Activated CD4-positive, alpha-beta T cell treated with anti-CD3 and anti-CD28 coated beads for 24 hours (primary cell): ENCODE measurements at regions not wholly inside any gene's neighbourhood (a gene's known extent, or its start where the extent isn't known, plus 50 kb on each side); places are given as distances from the start of the nearest gene placed in this dataset.
"Not testable (repeated sequence)": the region's sequence is repeated elsewhere in the genome, so short reads cannot be mapped to it uniquely, and the experiment has no call there.

Experiments
- DNase-seq, 2 donors: peaks; one replicate each; pipeline ENCODE4 v3.0.0-alpha.2; 2020; ENCODE audit warnings: low read depth in 2 of 2

GRCh38 chr22:23395530-23396361 lies 184.3 kb downstream of the IGLL1 start:
- DNase-seq, result no peak

- DNase-seq, result no peak
Measured at GRCh38 chr22:23394525-23395326, 185.4 kb downstream of the IGLL1 start.

- DNase-seq, result no peak
Measured at GRCh38 chr22:23393721-23394320, 186.3 kb downstream of the IGLL1 start.

- DNase-seq, result not testable (repeated sequence)
Measured at GRCh38 chr22:23393199-23393598, 186.9 kb downstream of the IGLL1 start.

GRCh38 chr22:23392420-23393121 lies 187.5 kb downstream of the IGLL1 start:
- no peak for DNase-seq

GRCh38 chr22:23391022-23391421 lies 189.1 kb downstream of the IGLL1 start:
- no peak for DNase-seq

- no peak for DNase-seq
Measured at GRCh38 chr22:23389271-23390071, 190.6 kb downstream of the IGLL1 start.

GRCh38 chr22:23388517-23388890 lies 191.6 kb downstream of the IGLL1 start:
- no peak for DNase-seq

- DNase-seq, result no peak
Measured at GRCh38 chr22:23387827-23388516, 192.1 kb downstream of the IGLL1 start.

GRCh38 chr22:23386822-23387580 lies 193.1 kb downstream of the IGLL1 start:
- no peak for DNase-seq

- DNase-seq, result peak; percentile 80 to 84
Measured at GRCh38 chr22:23385678-23386631, 194.1 kb downstream of the IGLL1 start.

GRCh38 chr22:23384923-23385677 lies 195.0 kb downstream of the IGLL1 start:
- no peak for DNase-seq

GRCh38 chr22:23384431-23384830 lies 195.7 kb downstream of the IGLL1 start:
- no peak for DNase-seq

GRCh38 chr22:23383491-23384361 lies 196.4 kb downstream of the IGLL1 start:
- DNase-seq, result no peak

- DNase-seq, result no peak
Measured at GRCh38 chr22:23382428-23383218, 197.5 kb downstream of the IGLL1 start.
